GM12875 (cell line): ENCODE measurements at regions not wholly inside any gene's neighbourhood (a gene's known extent, or its start where the extent isn't known, plus 50 kb on each side); places are given as distances from the start of the nearest gene placed in this dataset.

Experiments used
- H3K4me3 ChIP-seq: one replicate; pipeline ENCODE4 v1.5.1; 2011; ENCODE audit warnings: low read depth, low read length, control low read depth
- TF ChIP-seq, protein P1 (sequence below): IDR thresholded peaks from 2 replicates; pipeline ENCODE4 v1.5.1; 2011; ENCODE audit warnings: low read depth, mild to moderate bottlenecking, control low read depth, inconsistent platforms, low read length, moderate library complexity, borderline replicate concordance; ENCODE audit not compliant: insufficient read depth

DNA sequence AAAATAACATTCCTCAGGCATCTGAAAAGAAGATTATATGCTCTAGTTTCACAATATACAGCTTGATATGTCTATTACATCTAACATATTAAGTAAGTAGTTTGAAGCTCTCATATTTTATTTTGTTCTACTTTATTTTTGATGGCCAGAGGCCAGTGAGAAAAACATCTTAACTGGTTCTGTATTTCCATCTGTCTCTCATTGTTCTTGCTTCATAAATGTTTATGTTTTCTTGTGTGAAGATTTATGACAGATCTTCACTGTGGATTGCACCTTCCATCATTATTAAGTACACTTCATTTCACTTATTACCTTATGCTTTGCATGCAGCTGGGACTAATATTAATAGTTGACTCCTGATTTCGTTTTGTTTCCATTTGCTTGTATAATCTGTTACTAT lies 511.2 kb downstream of the TSN start:
- no peak overlapping the region for H3K4me3 ChIP-seq
- TF ChIP-seq, protein P1, sequence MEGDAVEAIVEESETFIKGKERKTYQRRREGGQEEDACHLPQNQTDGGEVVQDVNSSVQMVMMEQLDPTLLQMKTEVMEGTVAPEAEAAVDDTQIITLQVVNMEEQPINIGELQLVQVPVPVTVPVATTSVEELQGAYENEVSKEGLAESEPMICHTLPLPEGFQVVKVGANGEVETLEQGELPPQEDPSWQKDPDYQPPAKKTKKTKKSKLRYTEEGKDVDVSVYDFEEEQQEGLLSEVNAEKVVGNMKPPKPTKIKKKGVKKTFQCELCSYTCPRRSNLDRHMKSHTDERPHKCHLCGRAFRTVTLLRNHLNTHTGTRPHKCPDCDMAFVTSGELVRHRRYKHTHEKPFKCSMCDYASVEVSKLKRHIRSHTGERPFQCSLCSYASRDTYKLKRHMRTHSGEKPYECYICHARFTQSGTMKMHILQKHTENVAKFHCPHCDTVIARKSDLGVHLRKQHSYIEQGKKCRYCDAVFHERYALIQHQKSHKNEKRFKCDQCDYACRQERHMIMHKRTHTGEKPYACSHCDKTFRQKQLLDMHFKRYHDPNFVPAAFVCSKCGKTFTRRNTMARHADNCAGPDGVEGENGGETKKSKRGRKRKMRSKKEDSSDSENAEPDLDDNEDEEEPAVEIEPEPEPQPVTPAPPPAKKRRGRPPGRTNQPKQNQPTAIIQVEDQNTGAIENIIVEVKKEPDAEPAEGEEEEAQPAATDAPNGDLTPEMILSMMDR, result no peak

DNA sequence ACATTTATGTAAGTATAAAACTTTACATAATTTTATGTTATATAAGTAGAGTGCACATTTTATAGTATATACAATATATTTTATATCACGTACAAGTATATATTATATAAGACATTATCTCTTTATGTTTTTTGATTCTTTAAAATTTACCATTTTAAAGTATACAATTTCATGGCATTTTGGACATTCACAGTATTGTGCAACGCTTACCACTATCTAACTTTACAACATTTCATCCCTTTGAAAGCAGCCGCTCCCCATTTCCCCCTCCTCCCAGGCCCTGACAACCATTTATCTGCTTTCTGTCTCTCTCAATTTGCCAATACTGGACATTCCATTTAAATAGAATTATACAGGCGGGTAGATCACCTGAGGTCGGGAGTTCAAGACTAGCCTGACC lies 512.5 kb downstream of the TSN start:
- H3K4me3 ChIP-seq, result no peak overlapping the region
- TF ChIP-seq, protein P1, result no peak

DNA sequence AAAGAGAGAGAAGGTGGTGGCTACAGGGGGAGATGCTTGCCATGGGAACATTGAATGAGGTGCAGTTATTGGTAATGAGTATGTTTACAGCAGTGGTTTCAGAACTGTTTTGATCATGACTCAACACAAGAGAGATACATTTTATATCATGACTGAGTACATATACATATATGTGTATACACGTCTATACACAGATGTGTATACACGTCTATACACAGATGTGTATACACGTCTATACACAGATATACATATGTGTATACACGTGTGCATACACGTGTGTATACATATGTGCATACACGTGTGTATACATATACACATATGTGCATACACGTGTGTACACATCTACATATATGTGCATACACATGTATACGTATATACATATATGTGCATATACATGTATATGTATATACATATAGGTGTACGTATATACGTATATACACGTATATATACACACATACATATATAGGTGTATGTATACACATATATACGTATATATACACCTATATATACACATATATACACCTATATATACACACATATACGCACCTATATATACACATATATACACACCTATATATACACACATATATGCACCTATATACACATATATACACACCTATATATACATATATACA lies 518.5 kb downstream of the TSN start:
- TF ChIP-seq, protein P1, result no peak
- no peak overlapping the region for H3K4me3 ChIP-seq

DNA sequence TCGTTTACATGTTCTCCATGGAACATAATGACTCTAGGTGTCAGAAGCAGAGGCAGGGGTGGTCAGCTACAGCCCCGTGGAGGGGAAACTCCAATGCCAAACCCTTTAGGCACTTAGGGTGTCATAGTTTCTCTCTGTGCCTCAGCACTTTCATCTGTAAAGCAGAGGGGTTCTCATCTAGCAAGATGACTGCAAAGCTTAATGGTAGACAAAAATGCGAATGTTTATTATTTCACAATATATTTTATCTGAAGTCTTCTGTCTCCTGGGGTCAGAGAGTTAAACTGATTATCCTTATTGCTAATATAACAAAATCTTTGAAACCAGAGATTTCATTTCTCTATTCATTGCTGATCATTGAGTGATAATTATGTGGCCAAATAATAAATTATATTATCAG lies 522.5 kb downstream of the TSN start:
- TF ChIP-seq, protein P1, result no peak
- H3K4me3 ChIP-seq, result no peak overlapping the region

DNA sequence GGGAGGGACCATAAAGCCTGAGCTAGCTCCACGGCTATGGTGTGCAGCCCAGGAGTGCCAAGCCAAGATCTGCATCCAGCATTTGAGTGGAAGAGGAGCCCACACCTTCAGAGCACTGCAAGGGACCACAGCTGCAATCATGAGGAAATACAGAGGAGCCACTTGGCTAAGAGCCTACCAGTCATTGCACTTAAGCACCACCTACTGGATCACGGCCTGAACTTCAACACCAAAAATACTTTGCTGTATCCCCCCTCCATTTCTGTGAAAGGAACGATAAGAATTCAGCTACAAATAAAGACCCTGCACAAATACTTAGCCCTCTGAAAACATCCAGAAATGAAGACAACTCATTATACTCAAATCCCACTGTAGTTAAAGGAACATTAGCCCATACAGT lies 545.3 kb downstream of the TSN start:
- TF ChIP-seq, protein P1, result no peak
- H3K4me3 ChIP-seq, result no peak overlapping the region

DNA sequence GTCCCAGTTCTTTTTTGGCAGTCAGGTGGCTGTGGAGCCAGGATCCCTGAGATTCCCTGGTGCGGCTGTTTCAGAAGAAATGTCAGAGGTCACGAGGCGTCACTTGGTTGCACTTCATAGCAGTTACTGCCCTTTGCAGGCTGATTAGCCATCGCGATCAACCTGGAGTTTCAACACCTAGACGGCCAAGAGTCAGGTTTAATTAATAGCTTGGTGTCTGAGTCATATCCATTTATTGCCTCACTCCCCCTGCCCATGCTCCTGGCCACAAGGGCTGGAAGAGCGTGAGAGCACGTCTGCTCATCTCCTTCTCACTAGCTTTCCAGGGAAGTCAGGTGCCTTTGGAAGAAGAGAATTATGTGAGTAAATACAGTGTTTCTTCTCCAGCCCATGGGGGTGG lies 552.3 kb downstream of the TSN start:
- no peak overlapping the region for H3K4me3 ChIP-seq
- TF ChIP-seq, protein P1, result no peak

DNA sequence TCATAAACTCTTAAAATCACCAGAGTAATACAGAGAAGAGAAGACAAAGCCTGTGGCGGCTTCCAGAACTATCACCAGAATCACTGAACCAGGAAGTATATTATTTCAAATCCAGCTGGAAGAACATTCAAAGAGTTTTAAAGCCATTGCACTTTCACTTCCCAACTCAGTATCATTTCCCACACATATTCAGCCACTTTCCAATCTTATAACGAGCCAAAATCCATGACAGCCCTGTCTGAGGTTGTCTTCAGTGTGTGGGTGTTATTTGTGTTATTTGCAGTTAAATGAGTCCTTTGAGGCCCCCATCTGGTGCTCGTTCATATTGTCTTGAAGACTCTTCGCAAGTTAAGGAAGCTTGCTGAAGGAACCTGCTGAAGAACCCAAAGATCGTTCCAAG lies 559.9 kb downstream of the TSN start:
- TF ChIP-seq, protein P1, result no peak
- no peak overlapping the region for H3K4me3 ChIP-seq
